Inferior parietal cortex (tissue), 1 donor: ENCODE measurements at regions not wholly inside any gene's neighbourhood (a gene's known extent, or its start where the extent isn't known, plus 50 kb on each side); places are given as distances from the start of the nearest gene placed in this dataset.

Experiments used
- DNase-seq: peaks from one replicate; pipeline ENCODE4 v3.0.0-alpha.2; 2016; ENCODE audit errors: extremely low spot score

- DNase-seq = no peak
Measured at GRCh38 chr17:70642059-70642458, 472.7 kb downstream of the KCNJ2 start.

- no peak for DNase-seq
Measured at GRCh38 chr17:70644096-70644495, 474.8 kb downstream of the KCNJ2 start.

GRCh38 chr17:70646673-70647072 is 477.3 kb downstream of the KCNJ2 start:
- no peak for DNase-seq

DNA sequence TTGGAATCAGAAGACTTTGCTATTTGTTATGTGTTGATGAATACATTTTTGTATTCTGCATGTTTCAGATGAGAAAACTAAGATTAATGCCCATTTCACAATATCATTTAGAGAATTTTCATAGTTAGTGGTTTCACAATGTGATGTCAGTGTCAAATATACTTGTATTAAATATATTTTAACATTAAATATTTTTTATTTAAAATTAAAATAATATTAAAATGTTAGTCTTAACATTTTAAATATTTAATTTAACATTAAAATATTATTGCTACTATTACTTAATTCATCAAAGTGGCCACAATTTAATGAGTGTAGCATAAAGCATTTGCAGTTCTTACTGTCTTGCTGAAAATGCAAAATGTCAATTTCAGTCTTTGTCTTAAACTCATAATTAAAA is 478.8 kb downstream of the KCNJ2 start:
- no peak for DNase-seq

DNA sequence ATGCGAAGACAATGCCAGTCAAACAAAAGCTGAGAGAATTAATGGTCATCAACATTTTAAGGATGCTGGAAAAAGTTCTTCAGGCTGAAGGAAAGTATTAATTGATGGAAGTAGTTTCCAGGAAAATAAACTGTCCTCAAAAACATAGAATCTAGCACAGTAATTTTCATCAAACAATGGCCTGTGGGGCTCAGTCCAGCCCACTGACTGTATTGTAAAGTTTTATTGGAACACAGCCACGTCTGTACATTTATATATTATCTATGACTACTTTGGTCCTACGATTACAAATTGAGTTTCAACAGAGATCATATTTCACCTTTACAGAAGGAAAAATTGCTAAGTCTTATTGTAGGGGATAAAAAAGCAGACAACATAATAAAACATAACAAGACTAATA is 484.5 kb downstream of the KCNJ2 start:
- DNase-seq = no peak

DNA sequence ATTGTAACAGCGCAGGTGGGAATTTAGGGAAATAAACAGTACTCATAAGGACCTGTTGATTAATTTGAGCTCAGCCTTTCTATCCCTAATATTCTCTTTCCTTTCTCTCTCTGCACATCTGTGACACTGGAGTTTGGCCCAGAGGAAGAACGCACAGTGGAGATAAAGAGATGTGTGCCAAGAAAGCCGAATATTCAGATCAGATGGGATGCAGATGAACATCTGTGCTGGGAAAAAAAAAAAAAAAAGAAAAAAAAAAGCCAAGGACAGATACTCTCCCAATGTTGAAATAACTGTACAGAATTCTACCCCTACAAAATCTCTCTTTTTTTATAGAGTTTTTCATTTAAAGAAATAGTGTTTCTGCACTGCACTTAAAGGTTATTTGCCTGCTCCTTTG is 485.4 kb downstream of the KCNJ2 start:
- peak; percentile 71 for DNase-seq

DNA sequence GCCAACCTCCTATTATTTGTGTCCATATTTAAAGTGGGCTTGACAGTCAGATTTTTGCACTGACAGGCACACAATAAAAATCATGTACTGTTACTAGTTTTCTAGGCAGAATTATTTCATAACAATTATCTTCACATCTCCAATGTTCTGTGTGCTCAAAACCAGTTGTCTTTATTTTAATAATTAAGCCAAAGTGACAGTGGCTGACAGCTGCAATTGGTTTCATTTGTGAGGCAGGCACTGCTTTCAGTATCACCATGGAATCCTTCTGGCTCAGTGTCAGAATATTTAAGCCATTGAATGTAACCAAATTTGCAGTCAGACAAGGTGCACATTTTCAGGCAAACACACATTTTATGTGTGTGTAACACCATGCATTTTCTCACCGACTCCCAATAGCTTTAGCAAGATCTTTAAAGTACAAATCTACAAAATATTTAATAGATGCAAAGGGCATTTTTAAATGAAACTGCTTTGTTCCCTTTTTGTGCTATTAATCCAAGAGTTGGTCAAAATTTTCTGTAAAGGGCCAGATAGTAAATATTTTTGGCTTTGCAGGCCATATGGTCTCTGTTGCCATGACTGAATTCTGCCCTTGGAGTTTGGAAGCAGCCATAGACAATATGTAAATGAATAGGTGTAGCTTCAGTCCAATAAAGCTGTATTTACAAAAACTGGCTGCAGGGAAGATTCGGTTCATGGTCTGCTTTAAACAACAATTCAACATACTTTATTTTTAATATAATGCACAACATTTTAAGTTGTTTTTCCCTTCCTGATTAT is 486.0 kb downstream of the KCNJ2 start:
- DNase-seq = peak; percentile 49

DNA sequence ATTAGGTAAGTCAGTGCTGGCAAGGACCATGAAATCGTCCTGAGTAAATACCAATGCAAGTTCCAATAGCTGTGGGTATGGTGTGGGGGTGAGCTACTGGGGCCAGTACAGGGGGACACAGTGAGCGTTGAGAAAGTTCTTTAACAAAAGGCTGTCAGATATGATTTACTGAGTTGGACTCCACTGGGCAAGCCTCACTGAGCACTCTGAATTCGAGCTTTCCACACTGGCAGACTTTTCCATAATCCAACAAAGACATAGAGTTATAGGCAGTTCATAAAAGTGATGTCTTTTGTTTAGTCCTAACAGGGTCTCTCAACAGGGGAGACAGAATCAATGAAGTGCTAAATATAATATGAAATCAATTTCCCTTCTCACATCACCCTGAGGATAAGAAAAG is 489.0 kb downstream of the KCNJ2 start:
- no peak for DNase-seq

GRCh38 chr17:70658840-70659239 is 489.5 kb downstream of the KCNJ2 start:
- no peak for DNase-seq

DNA sequence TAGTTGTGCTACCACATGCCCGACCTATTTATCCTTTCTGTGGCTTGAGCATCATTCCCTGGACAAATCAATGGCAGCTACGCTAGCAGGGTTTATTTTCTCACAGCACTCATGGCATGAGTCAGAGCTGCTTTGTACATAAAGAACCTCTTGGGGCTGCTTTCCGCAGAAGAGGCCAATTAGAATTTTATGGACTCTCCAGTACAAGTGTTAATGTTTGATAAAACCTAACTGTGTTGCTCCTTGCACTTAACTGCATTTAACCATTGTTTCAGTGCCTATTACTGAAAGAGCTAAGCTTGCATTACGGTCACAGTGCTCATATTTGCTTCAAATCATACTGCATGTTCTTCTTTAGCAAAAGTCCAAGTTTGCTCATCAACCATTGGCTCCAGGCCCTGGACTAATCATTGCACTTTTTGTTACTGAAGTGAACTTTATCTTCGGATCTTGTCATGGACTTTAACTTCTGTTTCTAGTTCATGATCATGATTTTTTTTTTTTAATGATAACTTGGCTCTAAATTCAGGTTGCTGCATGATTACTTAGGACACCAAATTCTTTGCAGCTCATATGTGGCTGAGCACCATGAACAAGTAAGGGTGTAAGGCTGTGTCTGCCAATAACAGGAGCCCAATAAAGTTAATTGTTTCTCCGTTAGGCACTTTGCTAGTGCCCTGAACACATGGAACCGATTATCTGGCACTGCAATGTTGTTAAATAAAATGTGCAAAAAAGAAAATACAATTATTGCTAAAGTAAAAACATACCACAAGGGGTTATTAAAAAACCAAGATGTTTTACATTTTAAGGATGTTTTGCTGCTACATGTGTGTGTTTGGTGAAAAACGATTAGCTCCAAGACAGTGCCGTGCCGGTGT is 492.2 kb downstream of the KCNJ2 start:
- DNase-seq = peak; percentile 13

DNA sequence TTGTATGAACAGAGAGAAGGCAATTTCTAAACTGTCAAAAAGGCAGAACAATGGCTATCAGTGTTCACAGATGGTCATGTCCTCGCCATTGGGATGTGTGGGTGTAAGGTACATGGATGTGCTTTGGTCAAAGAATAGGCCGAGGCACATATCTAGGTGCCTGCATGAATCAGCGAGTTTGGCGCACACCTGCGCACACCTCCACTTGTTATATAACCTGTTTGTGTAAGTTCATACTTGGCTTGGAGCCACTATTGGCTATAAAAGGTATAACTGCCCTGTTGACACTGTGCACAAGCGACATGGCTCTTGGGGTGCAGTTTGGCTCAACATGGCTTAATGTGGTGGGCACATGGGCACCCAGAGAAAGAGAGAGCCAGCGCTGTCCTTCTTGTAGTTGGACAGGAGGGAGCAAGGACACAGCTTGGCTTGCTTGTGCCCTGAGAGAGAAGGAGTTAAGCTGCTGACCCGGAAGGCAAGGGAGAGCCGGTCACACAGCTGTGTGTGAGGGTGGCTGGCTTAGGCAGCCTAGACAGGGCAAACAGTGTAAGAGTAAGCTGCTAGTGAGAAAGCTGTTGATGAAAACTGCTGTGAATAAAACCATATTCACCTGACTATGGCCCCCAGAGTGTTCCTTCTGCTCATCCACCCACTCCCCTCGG is 499.1 kb downstream of the KCNJ2 start:
- no peak for DNase-seq

GRCh38 chr17:70668938-70669778 is 499.8 kb downstream of the KCNJ2 start:
- DNase-seq = no peak

- no peak for DNase-seq
Measured at GRCh38 chr17:70674061-70674460, 504.7 kb downstream of the KCNJ2 start.

DNA sequence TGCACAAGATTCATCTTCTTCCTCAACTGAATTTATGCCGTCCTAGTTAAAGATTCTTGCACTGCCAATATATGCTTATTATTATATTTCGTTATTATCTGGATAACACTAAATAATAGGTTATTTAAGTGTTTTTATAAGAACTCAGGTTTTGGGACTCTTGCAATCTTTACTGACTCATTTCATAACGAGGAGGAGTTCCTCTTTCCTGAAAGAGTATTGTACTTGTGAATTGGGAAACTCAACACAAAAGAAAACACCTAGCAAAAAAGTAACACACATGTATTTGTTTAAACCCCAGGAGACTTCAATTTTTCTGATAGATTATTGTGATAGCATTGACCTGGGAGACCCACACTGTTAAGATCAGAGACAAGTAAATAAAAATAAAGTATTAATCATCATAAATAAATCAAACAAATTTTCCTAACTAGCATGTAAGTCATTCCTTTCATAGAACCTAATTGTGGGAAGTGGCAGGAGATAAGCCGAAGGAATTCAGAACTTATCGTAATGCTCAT is 505.8 kb downstream of the KCNJ2 start:
- no peak for DNase-seq

DNA sequence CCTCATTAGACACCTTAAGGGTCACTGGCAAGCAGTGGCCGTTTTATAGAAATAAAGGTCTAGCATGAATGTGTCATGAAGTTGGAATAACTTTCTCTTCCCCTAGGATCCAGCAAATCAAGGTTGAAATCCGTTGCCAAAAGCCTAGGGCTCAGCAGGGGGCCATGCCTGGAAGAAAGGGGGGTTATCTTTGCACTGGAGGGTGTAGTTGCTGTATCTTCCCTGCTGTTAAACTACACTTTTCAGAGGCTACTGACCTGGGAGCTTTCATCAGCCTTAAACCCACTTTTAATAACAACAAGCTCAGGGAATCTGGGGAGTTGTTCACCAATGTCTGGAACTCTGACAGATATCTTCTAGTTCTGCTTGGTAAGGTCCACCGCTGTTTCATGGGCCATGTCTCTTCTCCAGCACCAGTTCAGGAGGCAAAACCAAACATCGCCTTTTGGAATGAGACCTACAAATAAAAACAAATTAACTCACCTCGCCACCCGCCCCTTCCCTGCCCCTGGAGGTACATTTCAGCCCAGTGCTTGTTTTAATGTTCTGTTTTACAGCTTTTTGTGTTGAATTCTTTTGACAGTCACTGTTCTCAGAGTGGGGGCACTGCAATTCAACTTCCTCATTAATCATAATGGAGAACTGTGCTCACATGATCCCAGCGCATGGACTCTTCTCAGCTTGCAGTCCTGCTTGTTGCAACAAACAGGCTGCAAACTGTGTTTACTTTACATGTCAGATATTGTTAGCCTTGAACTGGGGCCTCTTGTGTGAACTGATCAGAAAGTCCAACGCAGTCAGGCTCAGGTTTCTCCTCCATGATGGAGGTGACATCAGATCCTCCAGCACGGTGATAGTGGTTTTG is 508.7 kb downstream of the KCNJ2 start:
- no peak for DNase-seq

- DNase-seq = no peak
Measured at GRCh38 chr17:70678889-70679288, 509.6 kb downstream of the KCNJ2 start.

DNA sequence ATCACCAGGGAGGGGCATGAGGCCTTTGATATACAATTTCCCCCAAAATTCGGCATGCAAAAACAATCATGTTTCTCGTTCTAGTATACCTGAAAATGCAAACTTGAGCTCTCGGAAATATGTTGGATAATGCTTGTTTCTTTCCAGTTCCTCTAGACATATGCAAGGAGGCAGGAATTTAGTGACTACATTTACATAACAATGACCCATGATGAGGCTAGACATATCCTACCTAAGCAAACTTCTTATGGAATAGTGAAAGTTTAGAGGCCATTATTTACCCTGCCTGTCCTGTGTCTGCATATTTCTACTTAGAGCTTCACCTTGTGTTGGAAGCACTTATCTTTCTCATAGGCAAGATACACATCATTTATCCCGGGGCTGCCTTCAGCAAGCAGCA is 514.6 kb downstream of the KCNJ2 start:
- no peak for DNase-seq

DNA sequence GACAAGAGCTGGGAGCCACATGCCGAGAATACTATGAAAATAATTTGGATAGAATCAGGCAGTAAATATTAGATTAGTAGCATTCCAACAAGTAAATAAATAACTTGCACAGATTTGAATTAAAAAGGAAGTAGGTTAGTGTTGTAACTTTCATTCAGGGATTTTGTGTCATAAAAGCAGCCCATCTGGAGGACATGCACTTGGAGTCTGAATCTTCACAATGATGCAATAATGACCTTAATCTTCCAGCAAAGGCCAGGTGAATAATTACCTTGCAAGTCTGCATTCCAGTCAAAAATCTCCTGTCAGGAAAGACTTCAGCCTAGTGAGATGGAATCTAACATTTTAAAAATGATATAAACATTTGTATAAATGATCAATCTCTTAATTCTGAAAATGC is 518.1 kb downstream of the KCNJ2 start:
- no peak for DNase-seq

- DNase-seq = no peak
Measured at GRCh38 chr17:70691150-70691549, 521.8 kb downstream of the KCNJ2 start.

DNA sequence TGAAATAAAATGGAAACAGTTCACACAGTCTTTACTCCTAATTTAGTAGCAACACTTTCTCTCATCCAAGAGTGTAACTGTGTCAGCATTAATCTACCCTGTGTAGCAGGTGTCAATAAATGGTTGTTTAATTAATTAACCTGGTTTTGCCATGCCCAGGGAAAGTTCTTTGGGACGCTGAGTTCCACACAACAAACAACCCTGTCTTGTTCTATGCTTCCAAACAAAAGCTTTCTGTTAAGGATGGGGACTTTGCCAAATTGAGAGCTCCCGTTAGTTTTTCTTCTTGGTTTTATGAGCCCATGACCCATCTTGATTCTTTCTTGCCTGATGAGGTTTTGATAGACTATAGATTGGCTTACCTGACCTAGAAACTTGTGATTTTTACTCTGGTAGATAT is 530.1 kb downstream of the KCNJ2 start:
- peak; percentile 69 for DNase-seq
